A549 (cell line): ENCODE measurements at regions not wholly inside any gene's neighbourhood (a gene's known extent, or its start where the extent isn't known, plus 50 kb on each side); places are given as distances from the start of the nearest gene placed in this dataset.

Experiments
- ATAC-seq, 2 experiments: fragments of 200-7000 bp in 1 of 2; fragments of >200 bp in 1 of 2; cut with Nextera tagmentation in 1 of 2; cut with Tn5 transposase in 1 of 2; 3 replicates each; pipeline versions ENCODE4 v1.8.0 to v1.9.1; 2018 to 2020; ENCODE audit warnings: mild to moderate bottlenecking in 1 of 2, moderate library complexity in 1 of 2
- CTCF ChIA-PET: fragments of 300-600 bp; sonication (Branson Sonifier 250); formaldehyde crosslinking; extraction: SDS; loops from one replicate; lab custom pipeline; 2021; ENCODE audit warnings: antibody characterized with exemption, inconsistent platforms; lab: Yijun Ruan, JAX
- POLR2A ChIA-PET: fragments of 350-600 bp; formaldehyde crosslinking; extraction: SDS; loops from one replicate; lab custom pipeline; 2021; ENCODE audit warnings: antibody characterized with exemption, inconsistent platforms; lab: Yijun Ruan, JAX
- DNase-seq, 2 experiments: peaks; one replicate each; pipeline versions ENCODE4 v3.0.0 to v3.0.0-alpha.2; 2011 to 2016; ENCODE audit warnings: low read depth in 1 of 2, low spot score in 1 of 2
- FAIRE-seq: peaks from 2 replicates; lab custom pipeline; 2011; peaks lifted over from hg19 to GRCh38; lab: Jason Lieb, UNC
- H3K27ac ChIP-seq, 2 experiments: fragments of >200 bp; sonication (Bioruptor Twin); formaldehyde crosslinking; 3 replicates each; pipeline ENCODE4 v1.5.1; 2016 to 2017
- H3K4me1 ChIP-seq: fragments of >200 bp; sonication (Bioruptor Twin); formaldehyde crosslinking; 3 replicates; pipeline ENCODE4 v1.6.1; 2016
- H3K4me2 ChIP-seq: fragments of >200 bp; sonication (Bioruptor Twin); formaldehyde crosslinking; 3 replicates; pipeline ENCODE4 v1.6.1; 2016
- H3K4me3 ChIP-seq: fragments of >200 bp; sonication (Bioruptor Twin); formaldehyde crosslinking; 3 replicates; pipeline ENCODE4 v1.5.1; 2016
- H3K9me3 ChIP-seq: fragments of >200 bp; sonication (Bioruptor Twin); formaldehyde crosslinking; 3 replicates; pipeline ENCODE4 v1.6.1; 2016
- BHLHE40 ChIP-seq: IDR thresholded peaks from 2 replicates; pipeline ENCODE4 v1.6.1; 2012; ENCODE audit warnings: low read depth, low read length, inconsistent platforms
- CBX2 ChIP-seq: fragments of 200-600 bp; sonication (generic); IDR thresholded peaks from 2 replicates; pipeline ENCODE4 v1.6.1; 2016; ENCODE audit warnings: low read depth, mild to moderate bottlenecking, borderline replicate concordance
- CEBPB ChIP-seq, 2 experiments: fragments of >200 bp in 1 of 2; sonication (Bioruptor Twin) in 1 of 2; formaldehyde crosslinking in 1 of 2; IDR thresholded peaks; 2 replicates each; pipeline ENCODE4 v1.6.1; 2012 to 2016
- CHD4 ChIP-seq: fragments of 200-600 bp; sonication (generic); IDR thresholded peaks from 2 replicates; pipeline ENCODE4 v1.6.1; 2016; ENCODE audit warnings: antibody characterized with exemption, mild to moderate bottlenecking, borderline replicate concordance
- ESRRA ChIP-seq: fragments of 150-350 bp; IDR thresholded peaks from 2 replicates; pipeline ENCODE4 v1.6.1; 2014; ENCODE audit warnings: mild to moderate bottlenecking, low read length, borderline replicate concordance
- FOSB ChIP-seq: fragments of 250-450 bp; sonication (Bioruptor Pico); IDR thresholded peaks from 2 replicates; pipeline ENCODE4 v1.5.0; 2020; ENCODE audit warnings: mild to moderate bottlenecking, moderate library complexity
- FOSL2 ChIP-seq, 2 experiments: fragments of 450-650 bp in 1 of 2; fragments of >200 bp in 1 of 2; sonication (Bioruptor Twin) in 1 of 2; formaldehyde crosslinking; IDR thresholded peaks; 2 replicates each; pipeline versions ENCODE4 v1.5.0 to v1.6.1; 2016 to 2020; ENCODE audit warnings: mild to moderate bottlenecking in 1 of 2, moderate library complexity in 1 of 2
- GATA3 ChIP-seq: IDR thresholded peaks from 2 replicates; pipeline ENCODE4 v1.6.1; 2012; ENCODE audit warnings: borderline replicate concordance
- JUN ChIP-seq, 2 experiments: fragments of >200 bp; sonication (Bioruptor Twin); formaldehyde crosslinking; IDR thresholded peaks; 2 replicates in 1 of 2; 3 replicates in 1 of 2; pipeline ENCODE4 v1.6.1; 2016 to 2017
- JUNB ChIP-seq: fragments of >200 bp; sonication (Bioruptor Twin); formaldehyde crosslinking; IDR thresholded peaks from 2 replicates; pipeline ENCODE4 v1.6.1; 2016
- MAZ ChIP-seq: fragments of 150-350 bp; IDR thresholded peaks from 2 replicates; pipeline ENCODE4 v1.6.1; 2014; ENCODE audit warnings: antibody characterized with exemption, low read depth, low read length, borderline replicate concordance
- NFE2L2 ChIP-seq: fragments of 150-350 bp; conservative IDR thresholded peaks from 2 replicates; pipeline ENCODE4 v1.6.1; 2014; ENCODE audit warnings: low read length
- RAD21 ChIP-seq, 2 experiments: fragments of >200 bp in 1 of 2; sonication (Bioruptor Twin) in 1 of 2; formaldehyde crosslinking in 1 of 2; IDR thresholded peaks in 1 of 2; conservative IDR thresholded peaks in 1 of 2; 2 replicates in 1 of 2; 3 replicates in 1 of 2; pipeline ENCODE4 v1.6.1; 2012 to 2018; ENCODE audit warnings: inconsistent platforms in 1 of 2
- RFX5 ChIP-seq: fragments of 450-650 bp; IDR thresholded peaks from 2 replicates; pipeline ENCODE4 v1.7.1; 2014; ENCODE audit warnings: antibody characterized with exemption, mild to moderate bottlenecking, moderate library complexity
- SMC3 ChIP-seq: fragments of >200 bp; sonication (Bioruptor Twin); formaldehyde crosslinking; IDR thresholded peaks from 3 replicates; pipeline ENCODE4 v1.6.1; 2018; ENCODE audit warnings: inconsistent platforms
- TFCP2L1 ChIP-seq: fragments of 250-450 bp; sonication (Bioruptor Pico); IDR thresholded peaks from 2 replicates; pipeline ENCODE4 v1.5.0; 2021; ENCODE audit warnings: mild to moderate bottlenecking
- ZC3H11A ChIP-seq: fragments of 450-650 bp; IDR thresholded peaks from 2 replicates; pipeline ENCODE4 v1.6.1; 2014; ENCODE audit warnings: antibody characterized with exemption, mild to moderate bottlenecking
- WGBS: methylation state at CpG from one replicate; pipeline ENCODE4 v1.1.6; 2017; ENCODE audit errors: missing lambda C conversion rate; 5-methylcytosine and 5-hydroxymethylcytosine counted together
- TF ChIP-seq, protein P1 (sequence below): fragments of >200 bp; sonication (Bioruptor Twin); formaldehyde crosslinking; IDR thresholded peaks from 3 replicates; pipeline ENCODE4 v1.5.1; 2016
- TF ChIP-seq, protein P2 (sequence below): fragments of 450-650 bp; IDR thresholded peaks from 2 replicates; pipeline ENCODE4 v1.6.1; 2014; ENCODE audit warnings: antibody characterized with exemption
- TF ChIP-seq, protein P3 (sequence below): fragments of 250-450 bp; sonication (Bioruptor Pico); IDR thresholded peaks from 2 replicates; pipeline ENCODE4 v1.5.0; 2020; ENCODE audit warnings: low read depth, mild to moderate bottlenecking, moderate library complexity
- TF ChIP-seq, protein P4 (sequence below): IDR thresholded peaks from 2 replicates; pipeline ENCODE4 v1.6.1; 2012; ENCODE audit warnings: low read depth, borderline replicate concordance
- TF ChIP-seq, protein P5 (sequence below): IDR thresholded peaks from 2 replicates; pipeline ENCODE4 v1.6.1; 2012

DNA sequence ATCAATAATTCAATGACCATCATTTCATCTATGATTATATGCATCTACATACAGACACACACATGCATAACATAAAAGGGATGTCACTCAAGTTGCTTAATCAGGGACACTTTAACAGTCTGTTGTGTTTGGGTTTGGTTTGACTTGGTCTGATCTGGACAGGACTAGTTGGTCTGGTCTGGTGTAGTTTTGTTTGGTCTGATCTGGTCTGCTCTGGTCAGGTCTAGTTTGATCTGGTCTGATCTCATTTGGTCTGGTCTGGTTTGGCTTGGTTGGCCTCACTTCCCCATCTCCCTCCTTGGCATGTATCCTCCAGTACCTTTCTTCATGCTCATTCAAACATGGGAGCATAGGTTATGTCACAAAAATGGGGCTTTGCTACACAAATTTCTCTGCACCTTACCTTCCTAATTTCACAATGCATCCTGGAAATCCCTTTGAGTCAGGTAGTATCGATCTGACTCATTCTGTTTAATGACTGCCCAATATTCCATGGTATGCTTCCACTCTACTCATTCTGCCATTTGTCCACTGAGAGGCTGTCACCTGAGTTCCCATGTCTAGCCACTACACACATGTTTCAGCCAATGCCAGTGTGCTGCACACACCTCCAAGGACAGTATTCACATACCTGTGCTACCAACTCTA is 73.0 kb upstream of the TPM1 start (continued):
- TF ChIP-seq, protein P1, sequence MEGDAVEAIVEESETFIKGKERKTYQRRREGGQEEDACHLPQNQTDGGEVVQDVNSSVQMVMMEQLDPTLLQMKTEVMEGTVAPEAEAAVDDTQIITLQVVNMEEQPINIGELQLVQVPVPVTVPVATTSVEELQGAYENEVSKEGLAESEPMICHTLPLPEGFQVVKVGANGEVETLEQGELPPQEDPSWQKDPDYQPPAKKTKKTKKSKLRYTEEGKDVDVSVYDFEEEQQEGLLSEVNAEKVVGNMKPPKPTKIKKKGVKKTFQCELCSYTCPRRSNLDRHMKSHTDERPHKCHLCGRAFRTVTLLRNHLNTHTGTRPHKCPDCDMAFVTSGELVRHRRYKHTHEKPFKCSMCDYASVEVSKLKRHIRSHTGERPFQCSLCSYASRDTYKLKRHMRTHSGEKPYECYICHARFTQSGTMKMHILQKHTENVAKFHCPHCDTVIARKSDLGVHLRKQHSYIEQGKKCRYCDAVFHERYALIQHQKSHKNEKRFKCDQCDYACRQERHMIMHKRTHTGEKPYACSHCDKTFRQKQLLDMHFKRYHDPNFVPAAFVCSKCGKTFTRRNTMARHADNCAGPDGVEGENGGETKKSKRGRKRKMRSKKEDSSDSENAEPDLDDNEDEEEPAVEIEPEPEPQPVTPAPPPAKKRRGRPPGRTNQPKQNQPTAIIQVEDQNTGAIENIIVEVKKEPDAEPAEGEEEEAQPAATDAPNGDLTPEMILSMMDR: no peak
- TF ChIP-seq BHLHE40: no peak
- TF ChIP-seq, protein P2, sequence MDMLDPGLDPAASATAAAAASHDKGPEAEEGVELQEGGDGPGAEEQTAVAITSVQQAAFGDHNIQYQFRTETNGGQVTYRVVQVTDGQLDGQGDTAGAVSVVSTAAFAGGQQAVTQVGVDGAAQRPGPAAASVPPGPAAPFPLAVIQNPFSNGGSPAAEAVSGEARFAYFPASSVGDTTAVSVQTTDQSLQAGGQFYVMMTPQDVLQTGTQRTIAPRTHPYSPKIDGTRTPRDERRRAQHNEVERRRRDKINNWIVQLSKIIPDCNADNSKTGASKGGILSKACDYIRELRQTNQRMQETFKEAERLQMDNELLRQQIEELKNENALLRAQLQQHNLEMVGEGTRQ: no peak
- TF ChIP-seq, all 56 proteins: peak for 0

DNA sequence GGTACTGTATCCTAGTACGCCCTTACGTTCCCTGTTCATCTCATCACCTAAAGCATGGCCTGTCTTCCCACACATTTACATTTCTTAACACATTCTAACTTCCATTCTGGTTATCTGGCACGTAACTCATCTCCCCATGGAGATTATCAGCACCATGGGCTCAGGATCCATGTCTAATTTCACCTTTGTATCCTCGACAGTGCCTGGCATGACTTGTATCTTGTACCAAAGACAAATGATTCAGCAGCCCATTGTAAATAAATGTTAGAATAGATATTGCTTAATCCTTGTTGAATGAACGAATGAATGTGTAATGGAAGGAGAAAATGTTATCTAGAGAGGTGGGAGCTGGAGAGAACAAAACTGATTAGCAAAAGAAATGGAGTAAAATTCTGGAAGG is 69.7 kb upstream of the TPM1 start:
- Histone ChIP-seq H3K27ac (peak overlapping the region; percentile 70 to 82), H3K9me3 (no peaks in the 10 kb centered on the region), H3K4me1 (peaks cover 50% of the 10 kb centered on the region), H3K4me3 (no peak overlapping the region), H3K4me2 (peak overlapping the region; percentile 73)
- 52% methylated on average over 5 of the region's 5 CpGs for WGBS
- TF ChIP-seq RFX5: no peak
- TF ChIP-seq ZC3H11A: no peak
- TF ChIP-seq, protein P3, sequence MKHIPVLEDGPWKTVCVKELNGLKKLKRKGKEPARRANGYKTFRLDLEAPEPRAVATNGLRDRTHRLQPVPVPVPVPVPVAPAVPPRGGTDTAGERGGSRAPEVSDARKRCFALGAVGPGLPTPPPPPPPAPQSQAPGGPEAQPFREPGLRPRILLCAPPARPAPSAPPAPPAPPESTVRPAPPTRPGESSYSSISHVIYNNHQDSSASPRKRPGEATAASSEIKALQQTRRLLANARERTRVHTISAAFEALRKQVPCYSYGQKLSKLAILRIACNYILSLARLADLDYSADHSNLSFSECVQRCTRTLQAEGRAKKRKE (CRISPR knock-in tag): no peak
- TF ChIP-seq, protein P4, sequence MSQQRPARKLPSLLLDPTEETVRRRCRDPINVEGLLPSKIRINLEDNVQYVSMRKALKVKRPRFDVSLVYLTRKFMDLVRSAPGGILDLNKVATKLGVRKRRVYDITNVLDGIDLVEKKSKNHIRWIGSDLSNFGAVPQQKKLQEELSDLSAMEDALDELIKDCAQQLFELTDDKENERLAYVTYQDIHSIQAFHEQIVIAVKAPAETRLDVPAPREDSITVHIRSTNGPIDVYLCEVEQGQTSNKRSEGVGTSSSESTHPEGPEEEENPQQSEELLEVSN: no peak
- no peak for TF ChIP-seq FOSB
- TF ChIP-seq FOSL2 (IDR thresholded peaks at IDR 0.05): 0 out of 2 replicates have a peak, but pooled peaks have one; percentile 63
- peak; percentile 80 for TF ChIP-seq FOSL2 (CRISPR knock-in tag; IDR thresholded peaks at IDR 0.05)
- peak; percentile 93 to 97 for TF ChIP-seq CEBPB (IDR thresholded peaks at IDR 0.05)
- TF ChIP-seq JUNB: peak; percentile 66
- TF ChIP-seq NFE2L2: no peak
- peak in 1 of 2 experiments; percentile 29; a peak in 1 of 5 replicates for TF ChIP-seq JUN (IDR thresholded peaks at IDR 0.05)
- 0 out of 3 replicates have a peak, but pooled peaks have one; percentile 19 for TF ChIP-seq SMC3
- TF ChIP-seq TFCP2L1 (CRISPR knock-in tag): no peak
- TF ChIP-seq, protein P5, sequence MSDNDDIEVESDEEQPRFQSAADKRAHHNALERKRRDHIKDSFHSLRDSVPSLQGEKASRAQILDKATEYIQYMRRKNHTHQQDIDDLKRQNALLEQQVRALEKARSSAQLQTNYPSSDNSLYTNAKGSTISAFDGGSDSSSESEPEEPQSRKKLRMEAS: peak; percentile 52; the same call in 1 of the 2 replicates
- no peak for TF ChIP-seq CHD4
- no peak for TF ChIP-seq ESRRA
- no peak for TF ChIP-seq CBX2
- no peak for TF ChIP-seq MAZ
- 0 out of 5 replicates have a peak, but pooled peaks of 1 of the 2 experiments have one; percentile 20 for TF ChIP-seq RAD21 (conservative IDR thresholded peaks at IDR 0.05 in 1 of 2, IDR thresholded peaks at IDR 0.05 in 1 of 2)
- 0 out of 2 replicates have a peak, but pooled peaks have one; percentile 21 for TF ChIP-seq GATA3
- ATAC-seq: peak; percentile 53 to 63; a peak in 4 of 6 replicates
- DNase-seq: peak; percentile 58 to 73
- ChIA-PET POLR2A (interaction anchor here (1.3 to 1.4 kb wide), 2 partner anchors 70 to 72 kb away, joined by 4 to 5 read pairs; partner anchors contain the start of gene TPM1), CTCF (interaction anchor here (0.7 to 1.6 kb wide), 5 partner anchors 14 to 72 kb away, joined by 3 to 6 read pairs (median 3); no protein-coding TSS in a partner anchor)
- FAIRE-seq: peak; percentile 96
